PC-3 (cell line): ENCODE measurements at regions not wholly inside any gene's neighbourhood (a gene's known extent, or its start where the extent isn't known, plus 50 kb on each side); places are given as distances from the start of the nearest gene placed in this dataset.

Experiments used
- ATAC-seq: fragments of 200-7000 bp; cut with Tn5 transposase; 2 replicates; pipeline ENCODE4 v1.9.1; 2020; ENCODE audit warnings: mild to moderate bottlenecking, moderate library complexity
- BruUV-seq: library from RNA; stranded (reverse); fragments of 400-500 nt; replicated peaks from 2 replicates; lab custom pipeline; 2021; lab: Mats Ljungman, UMichigan
- CTCF ChIA-PET: fragments of 300-600 bp; sonication (Branson Sonifier 250); formaldehyde crosslinking; loops from one replicate; lab custom pipeline; 2022; ENCODE audit warnings: antibody characterized with exemption; lab: Charles Lee
- POLR2A ChIA-PET: fragments of 300-600 bp; sonication (Branson Sonifier 250); formaldehyde crosslinking; loops from one replicate; lab custom pipeline; 2022; ENCODE audit warnings: antibody characterized with exemption; ENCODE audit not compliant: unreplicated experiment; lab: Charles Lee
- DNase-seq: peaks from one replicate; pipeline ENCODE4 v3.0.0-alpha.2; 2015
- H2AFZ ChIP-seq: fragments of 300-600 bp; sonication (generic); 2 replicates; pipeline ENCODE4 v1.6.0; 2016; ENCODE audit warnings: antibody characterized with exemption, low read length
- H3F3A ChIP-seq: fragments of 300-600 bp; sonication (generic); one replicate; pipeline ENCODE4 v1.6.0; 2017; ENCODE audit warnings: antibody characterized with exemption, low read length, control low read depth, mild to moderate bottlenecking; ENCODE audit not compliant: unreplicated experiment
- H3K27ac ChIP-seq: fragments of 300-600 bp; sonication (generic); 2 replicates; pipeline ENCODE4 v1.5.1; 2016; ENCODE audit warnings: mild to moderate bottlenecking, low read length
- H3K27me3 ChIP-seq: fragments of 300-600 bp; sonication (generic); 2 replicates; pipeline ENCODE4 v1.6.1; 2016; ENCODE audit warnings: low read length, mixed read lengths
- H3K36me3 ChIP-seq: fragments of 300-600 bp; sonication (generic); 2 replicates; pipeline ENCODE4 v1.6.1; 2016; ENCODE audit warnings: low read depth, mixed run types, low read length, mixed read lengths
- H3K4me1 ChIP-seq: fragments of 300-600 bp; sonication (generic); 2 replicates; pipeline ENCODE4 v1.5.1; 2016; ENCODE audit warnings: low read length; ENCODE audit not compliant: insufficient read depth
- H3K4me2 ChIP-seq: fragments of 300-600 bp; sonication (generic); 2 replicates; pipeline ENCODE4 v1.6.0; 2016; ENCODE audit warnings: low read length
- H3K4me3 ChIP-seq: fragments of 300-600 bp; sonication (generic); 2 replicates; pipeline ENCODE4 v1.5.1; 2016; ENCODE audit warnings: mild to moderate bottlenecking, low read length, mixed read lengths
- H3K79me2 ChIP-seq: fragments of 300-600 bp; sonication (generic); 2 replicates; pipeline ENCODE4 v1.6.1; 2017; ENCODE audit warnings: low read length, mixed read lengths
- H3K9ac ChIP-seq: fragments of 300-600 bp; sonication (generic); 2 replicates; pipeline ENCODE4 v1.6.0; 2016; ENCODE audit warnings: mild to moderate bottlenecking, low read length
- H3K9me2 ChIP-seq: fragments of 300-600 bp; sonication (generic); replicated peaks from 2 replicates; pipeline ENCODE4 v1.6.1; 2016; ENCODE audit warnings: mixed run types, low read length, mixed read lengths
- H3K9me3 ChIP-seq: fragments of 300-600 bp; sonication (generic); 2 replicates; pipeline ENCODE4 v1.6.1; 2016; ENCODE audit warnings: low read length, mixed read lengths
- H4K20me1 ChIP-seq: fragments of 300-600 bp; sonication (generic); 2 replicates; pipeline ENCODE4 v1.6.1; 2016; ENCODE audit warnings: low read length, mixed read lengths
- EZH2 ChIP-seq: fragments of 300-600 bp; sonication (generic); IDR thresholded peaks from one replicate; pipeline ENCODE4 v1.6.1; 2017; ENCODE audit warnings: antibody characterized with exemption, mild to moderate bottlenecking, low read length; ENCODE audit not compliant: unreplicated experiment
- EZH2phosphoT487 ChIP-seq: fragments of 300-600 bp; sonication (generic); IDR thresholded peaks from 2 replicates; pipeline ENCODE4 v1.6.1; 2018; ENCODE audit warnings: mild to moderate bottlenecking, antibody characterized with exemption, low read length, borderline replicate concordance
- intact Hi-C: fragments of 100-400 bp; cut with micrococcal nuclease; formaldehyde crosslinking; loops from 2 replicates; pipeline ENCODE4 v1.9.0; 2023
- TF ChIP-seq, protein P1 (sequence below): fragments of 300-600 bp; sonication (generic); conservative IDR thresholded peaks from 2 replicates; pipeline ENCODE4 v1.5.1; 2017; ENCODE audit warnings: antibody characterized with exemption, low read depth, mild to moderate bottlenecking, low read length

DNA sequence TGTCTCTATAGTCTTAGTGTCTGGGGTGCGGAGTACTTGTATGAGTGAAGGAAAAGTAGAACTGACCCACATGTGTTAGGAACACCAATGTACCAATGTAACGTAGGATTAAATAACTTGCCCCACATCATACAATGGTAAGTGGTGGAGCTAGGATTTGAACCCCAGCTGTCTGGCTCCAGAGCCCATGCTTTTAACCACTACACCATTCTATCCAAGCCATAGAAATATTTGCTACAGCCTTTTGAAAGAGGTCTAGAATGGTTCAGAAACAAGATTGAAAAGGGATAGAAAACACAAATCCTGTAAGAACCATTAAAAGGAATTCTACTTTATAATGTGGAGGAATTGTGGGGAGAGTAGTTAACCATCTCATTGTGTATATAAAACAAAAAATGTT, 169.9 kb upstream of the ATP6AP2 start:
- Histone ChIP-seq H2AFZ (no peak overlapping the region), H3K9me2 (no peaks in the 10 kb centered on the region), H3F3A (no peaks in the 10 kb centered on the region), H3K4me1 (no peaks in the 10 kb centered on the region), H3K27me3 (peaks cover 23% of the 10 kb centered on the region; the same call in 1 of the 2 replicates), H3K36me3 (no peaks in the 10 kb centered on the region), H3K27ac (no peak overlapping the region), H3K4me3 (no peak overlapping the region), H3K9ac (no peak overlapping the region), H3K79me2 (no peaks in the 10 kb centered on the region), H4K20me1 (no peaks in the 10 kb centered on the region), H3K9me3 (no peaks in the 10 kb centered on the region), H3K4me2 (no peak overlapping the region)
- TF ChIP-seq, protein P1, sequence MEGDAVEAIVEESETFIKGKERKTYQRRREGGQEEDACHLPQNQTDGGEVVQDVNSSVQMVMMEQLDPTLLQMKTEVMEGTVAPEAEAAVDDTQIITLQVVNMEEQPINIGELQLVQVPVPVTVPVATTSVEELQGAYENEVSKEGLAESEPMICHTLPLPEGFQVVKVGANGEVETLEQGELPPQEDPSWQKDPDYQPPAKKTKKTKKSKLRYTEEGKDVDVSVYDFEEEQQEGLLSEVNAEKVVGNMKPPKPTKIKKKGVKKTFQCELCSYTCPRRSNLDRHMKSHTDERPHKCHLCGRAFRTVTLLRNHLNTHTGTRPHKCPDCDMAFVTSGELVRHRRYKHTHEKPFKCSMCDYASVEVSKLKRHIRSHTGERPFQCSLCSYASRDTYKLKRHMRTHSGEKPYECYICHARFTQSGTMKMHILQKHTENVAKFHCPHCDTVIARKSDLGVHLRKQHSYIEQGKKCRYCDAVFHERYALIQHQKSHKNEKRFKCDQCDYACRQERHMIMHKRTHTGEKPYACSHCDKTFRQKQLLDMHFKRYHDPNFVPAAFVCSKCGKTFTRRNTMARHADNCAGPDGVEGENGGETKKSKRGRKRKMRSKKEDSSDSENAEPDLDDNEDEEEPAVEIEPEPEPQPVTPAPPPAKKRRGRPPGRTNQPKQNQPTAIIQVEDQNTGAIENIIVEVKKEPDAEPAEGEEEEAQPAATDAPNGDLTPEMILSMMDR, result no peak
- TF ChIP-seq EZH2phosphoT487 (no peak), EZH2 (no peak)
- no TSS peak for BruUV-seq
- ATAC-seq (no peak), DNase-seq (no peak)
- intact Hi-C loops, result no loop called here
- ChIA-PET CTCF (no interaction called here), POLR2A (no interaction called here)

DNA sequence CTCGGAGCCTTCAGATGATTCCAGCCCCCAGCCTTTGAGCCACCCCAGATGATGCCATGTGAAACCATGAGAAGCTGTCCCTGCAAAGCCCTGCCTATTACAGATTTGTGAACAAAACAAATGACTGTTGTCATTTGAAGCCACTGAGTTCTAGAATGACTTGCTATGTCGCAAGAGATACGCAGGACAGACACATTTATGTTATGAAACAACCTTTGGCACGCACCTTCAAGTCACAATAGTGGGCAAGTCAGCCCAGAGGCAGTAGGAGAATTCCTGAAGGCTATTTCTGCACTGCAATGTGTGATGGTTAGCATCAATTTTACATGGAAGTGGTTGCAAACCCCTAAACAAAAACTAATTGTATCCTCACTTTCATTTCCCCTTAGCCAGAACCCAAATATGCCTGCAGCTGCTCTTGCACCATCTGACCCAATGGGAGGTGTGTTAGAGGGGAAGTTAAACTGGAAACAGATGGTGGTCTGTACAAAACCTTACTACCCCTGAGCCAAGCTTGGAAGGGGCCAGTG, 174.4 kb upstream of the ATP6AP2 start:
- no peaks in the 10 kb centered on the region for H3K9me2 ChIP-seq
- no peaks in the 10 kb centered on the region for H3K36me3 ChIP-seq
- no peak overlapping the region for H3K9ac ChIP-seq
- ChIA-PET CTCF (no interaction called here), POLR2A (no interaction called here)
- no TSS peak for BruUV-seq
- H3F3A ChIP-seq, result no peaks in the 10 kb centered on the region
- no peak overlapping the region for H3K4me3 ChIP-seq
- no peak overlapping the region for H2AFZ ChIP-seq
- no peak for TF ChIP-seq EZH2
- TF ChIP-seq, protein P1, result no peak
- no peak for TF ChIP-seq EZH2phosphoT487
- H3K79me2 ChIP-seq, result no peaks in the 10 kb centered on the region
- H3K4me1 ChIP-seq, result no peaks in the 10 kb centered on the region
- peaks cover 23% of the 10 kb centered on the region for H3K27me3 ChIP-seq
- H3K9me3 ChIP-seq, result no peaks in the 10 kb centered on the region
- H4K20me1 ChIP-seq, result no peaks in the 10 kb centered on the region
- no peak overlapping the region for H3K4me2 ChIP-seq
- DNase-seq (no peak), ATAC-seq (no peak)
- intact Hi-C loops, result no loop called here
- H3K27ac ChIP-seq, result no peak overlapping the region

DNA sequence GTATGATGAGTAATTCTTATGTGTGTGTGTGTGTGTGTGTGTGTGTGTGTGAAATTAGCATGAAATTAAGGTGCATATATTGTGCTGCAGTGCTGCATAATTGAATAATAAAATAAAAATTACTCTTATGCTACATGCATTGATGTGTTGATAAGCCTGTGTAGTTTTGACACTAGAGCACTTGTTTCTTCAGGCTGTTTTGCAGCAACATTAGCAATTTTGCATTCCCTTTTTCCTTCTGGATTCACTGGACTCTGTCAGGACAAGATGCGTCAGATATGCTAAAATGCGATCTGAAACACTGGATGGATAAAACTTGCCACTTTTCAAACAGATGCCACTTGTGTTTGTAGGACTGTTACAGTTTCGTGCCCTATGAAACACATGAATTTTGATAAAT, 175.4 kb upstream of the ATP6AP2 start:
- Histone ChIP-seq H4K20me1 (no peaks in the 10 kb centered on the region), H3K27ac (no peak overlapping the region), H3K9me2 (no peaks in the 10 kb centered on the region), H3K4me3 (no peak overlapping the region), H3K79me2 (no peaks in the 10 kb centered on the region), H3K4me1 (no peaks in the 10 kb centered on the region), H3K9me3 (no peaks in the 10 kb centered on the region), H3F3A (no peaks in the 10 kb centered on the region), H3K9ac (no peak overlapping the region), H3K4me2 (no peak overlapping the region), H3K27me3 (peaks cover 23% of the 10 kb centered on the region), H2AFZ (no peak overlapping the region), H3K36me3 (no peaks in the 10 kb centered on the region)
- ChIA-PET POLR2A (no interaction called here), CTCF (no interaction called here)
- intact Hi-C loops, result no loop called here
- no TSS peak for BruUV-seq
- ATAC-seq (no peak), DNase-seq (no peak)
- no peak for TF ChIP-seq EZH2
- TF ChIP-seq, protein P1, result no peak
